ENCODE measurements at regions not wholly inside any gene's neighbourhood (a gene's known extent, or its start where the extent isn't known, plus 50 kb on each side); places are given as distances from the start of the nearest gene placed in this dataset.

- DNase-seq (ENCODE audit: low read depth), result no peak
Observed at GRCh38 chr9:134228649-134229048, 64.3 kb upstream of the RNU6ATAC start.

GRCh38 chr9:134229466-134230091, 65.2 kb upstream of the RNU6ATAC start:
- DNase-seq (ENCODE audit: low read depth), result no peak

- no peak for DNase-seq (ENCODE audit: low read depth)
Observed at GRCh38 chr9:134230092-134230941, 66.0 kb upstream of the RNU6ATAC start.

- no peak for DNase-seq (ENCODE audit: low read depth)
Observed at GRCh38 chr9:134230942-134231325, 66.6 kb upstream of the RNU6ATAC start.

- no peak for DNase-seq (ENCODE audit: low read depth)
Observed at GRCh38 chr9:134231330-134231745, 67.0 kb upstream of the RNU6ATAC start.

- no peak for DNase-seq (ENCODE audit: low read depth)
Observed at GRCh38 chr9:134231767-134232166, 67.4 kb upstream of the RNU6ATAC start.

GRCh38 chr9:134233022-134233421, 68.7 kb upstream of the RNU6ATAC start:
- DNase-seq (ENCODE audit: low read depth), result no peak

- no peak for DNase-seq (ENCODE audit: low read depth)
Observed at GRCh38 chr9:134234001-134234660, 69.8 kb upstream of the RNU6ATAC start.

- no peak for DNase-seq (ENCODE audit: low read depth)
Observed at GRCh38 chr9:134234687-134235359, 70.5 kb upstream of the RNU6ATAC start.

- DNase-seq (ENCODE audit: low read depth), result no peak
Observed at GRCh38 chr9:134235366-134235765, 71.0 kb upstream of the RNU6ATAC start.

GRCh38 chr9:134236001-134236421, 71.6 kb upstream of the RNU6ATAC start:
- DNase-seq (ENCODE audit: low read depth), result peak; percentile 25

- DNase-seq (ENCODE audit: low read depth), result no peak
Observed at GRCh38 chr9:134236935-134237629, 72.7 kb upstream of the RNU6ATAC start.

- no peak for DNase-seq (ENCODE audit: low read depth)
Observed at GRCh38 chr9:134237630-134238265, 73.4 kb upstream of the RNU6ATAC start.

- no peak for DNase-seq (ENCODE audit: low read depth)
Observed at GRCh38 chr9:134239130-134239903, 75.0 kb upstream of the RNU6ATAC start.

- no peak for DNase-seq (ENCODE audit: low read depth)
Observed at GRCh38 chr9:134239939-134240338, 75.6 kb upstream of the RNU6ATAC start.

GRCh38 chr9:134240361-134240760, 76.0 kb upstream of the RNU6ATAC start:
- DNase-seq (ENCODE audit: low read depth), result no peak

GRCh38 chr9:134242706-134243105, 78.3 kb upstream of the RNU6ATAC start:
- DNase-seq (ENCODE audit: low read depth), result no peak

- DNase-seq (ENCODE audit: low read depth), result no peak
Observed at GRCh38 chr9:134243778-134244467, 79.6 kb upstream of the RNU6ATAC start.

GRCh38 chr9:134245179-134245578, 80.8 kb upstream of the RNU6ATAC start:
- no peak for DNase-seq (ENCODE audit: low read depth)
